ENCODE measurements at regions not wholly inside any gene's neighbourhood (a gene's known extent, or its start where the extent isn't known, plus 50 kb on each side); places are given as distances from the start of the nearest gene placed in this dataset.
"Not testable (repeated sequence)": the region's sequence is repeated elsewhere in the genome, so short reads cannot be mapped to it uniquely, and the experiment has no call there.

- no peak for DNase-seq (ENCODE audit: low read depth, low spot score)
- in situ Hi-C loops (cut with HindIII; ENCODE audit: low sequenced_read_pairs), result no loop called here
- H3K4me3 ChIP-seq (ENCODE audit: low read depth, low read length), result no peak overlapping the region
- no peak for TF ChIP-seq CTCF (IDR thresholded peaks at IDR 0.05; ENCODE audit: low read depth, low read length)
These were observed 76.1 kb downstream of the ARRDC3 start for GRCh38 chr5:91307048-91307447.

- H3K4me3 ChIP-seq (ENCODE audit: low read depth, low read length), result no peak overlapping the region
- TF ChIP-seq CTCF (IDR thresholded peaks at IDR 0.05; ENCODE audit: low read depth, low read length), result no peak
- no peak for DNase-seq (ENCODE audit: low read depth, low spot score)
- in situ Hi-C loops (cut with HindIII; ENCODE audit: low sequenced_read_pairs), result no loop called here
These were observed 76.6 kb downstream of the ARRDC3 start for GRCh38 chr5:91306497-91306896.

- TF ChIP-seq CTCF (IDR thresholded peaks at IDR 0.05; ENCODE audit: low read depth, low read length), result no peak
- in situ Hi-C loops (cut with HindIII; ENCODE audit: low sequenced_read_pairs), result no loop called here
- DNase-seq (ENCODE audit: low read depth, low spot score), result no peak
- no peak overlapping the region for H3K4me3 ChIP-seq (ENCODE audit: low read depth, low read length)
These were observed 77.5 kb downstream of the ARRDC3 start for GRCh38 chr5:91305640-91306039.

- H3K4me3 ChIP-seq (ENCODE audit: low read depth, low read length); DNase-seq (ENCODE audit: low read depth, low spot score); in situ Hi-C loops (cut with HindIII; ENCODE audit: low sequenced_read_pairs): not testable (repeated sequence)
These were observed 79.1 kb downstream of the ARRDC3 start for GRCh38 chr5:91304015-91304414.

GRCh38 chr5:91302958-91303357 lies 80.2 kb downstream of the ARRDC3 start:
- no peak overlapping the region for H3K4me3 ChIP-seq (ENCODE audit: low read depth, low read length)
- no peak for TF ChIP-seq CTCF (IDR thresholded peaks at IDR 0.05; ENCODE audit: low read depth, low read length)
- no peak for DNase-seq (ENCODE audit: low read depth, low spot score)
- in situ Hi-C loops (cut with HindIII; ENCODE audit: low sequenced_read_pairs), result no loop called here

- in situ Hi-C loops (cut with HindIII; ENCODE audit: low sequenced_read_pairs), result no loop called here
- no peak for DNase-seq (ENCODE audit: low read depth, low spot score)
- no peak overlapping the region for H3K4me3 ChIP-seq (ENCODE audit: low read depth, low read length)
- TF ChIP-seq CTCF (IDR thresholded peaks at IDR 0.05; ENCODE audit: low read depth, low read length), result no peak
These were observed 80.8 kb downstream of the ARRDC3 start for GRCh38 chr5:91302305-91302704.

GRCh38 chr5:91301106-91301846 lies 81.8 kb downstream of the ARRDC3 start:
- in situ Hi-C loops (cut with HindIII; ENCODE audit: low sequenced_read_pairs), result no loop called here

More at GRCh38 chr5:91301106-91301846, 81.8 kb downstream of the ARRDC3 start:
- no peak for DNase-seq (ENCODE audit: low read depth, low spot score)
- H3K4me3 ChIP-seq (ENCODE audit: low read depth, low read length), result no peak overlapping the region
- TF ChIP-seq CTCF (IDR thresholded peaks at IDR 0.05; ENCODE audit: low read depth, low read length), result no peak
